Ishikawa (cell line): ENCODE measurements at regions not wholly inside any gene's neighbourhood (a gene's known extent, or its start where the extent isn't known, plus 50 kb on each side); places are given as distances from the start of the nearest gene placed in this dataset.

Experiments
- CEBPB ChIP-seq: IDR thresholded peaks from 2 replicates; pipeline ENCODE4 v1.6.1; 2012
- CREB1 ChIP-seq: IDR thresholded peaks from 2 replicates; pipeline ENCODE4 v1.6.1; 2012; ENCODE audit warnings: low read depth
- EGR1 ChIP-seq: IDR thresholded peaks from 2 replicates; pipeline ENCODE4 v1.6.1; 2012
- RAD21 ChIP-seq: IDR thresholded peaks from 2 replicates; pipeline ENCODE4 v1.6.1; 2012; ENCODE audit warnings: low read depth
- TAF1 ChIP-seq: IDR thresholded peaks from 2 replicates; pipeline ENCODE4 v1.6.1; 2012; ENCODE audit warnings: low read depth, mild to moderate bottlenecking
- YY1 ChIP-seq: IDR thresholded peaks from 2 replicates; pipeline ENCODE4 v1.6.1; 2012; ENCODE audit warnings: low read depth

DNA sequence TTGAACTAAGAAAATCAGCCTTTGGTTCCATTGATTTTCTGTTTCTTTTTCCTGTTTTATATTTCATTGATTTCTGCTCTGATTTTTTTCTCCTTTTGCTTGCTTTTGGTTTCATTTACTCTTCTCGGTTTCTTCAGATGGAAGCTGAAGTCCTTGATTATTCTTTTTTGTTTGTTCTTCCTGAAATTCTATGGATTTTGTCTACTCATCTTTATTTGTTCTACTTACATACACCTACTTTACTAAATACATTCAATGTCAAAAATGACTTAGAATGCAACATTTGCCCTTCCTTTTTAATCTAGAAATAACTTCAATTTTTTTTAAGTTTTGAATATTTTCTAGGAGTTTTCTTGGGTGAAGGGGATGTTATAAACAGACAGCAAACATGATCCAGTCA lies 612.5 kb downstream of the METTL4 start:
- TF ChIP-seq RAD21, result no peak
- no peak for TF ChIP-seq CREB1
- no peak for TF ChIP-seq EGR1
- no peak for TF ChIP-seq YY1
- no peak for TF ChIP-seq TAF1
- no peak for TF ChIP-seq CEBPB
